ENCODE measurements at regions not wholly inside any gene's neighbourhood (a gene's known extent, or its start where the extent isn't known, plus 50 kb on each side); places are given as distances from the start of the nearest gene placed in this dataset.

DNA sequence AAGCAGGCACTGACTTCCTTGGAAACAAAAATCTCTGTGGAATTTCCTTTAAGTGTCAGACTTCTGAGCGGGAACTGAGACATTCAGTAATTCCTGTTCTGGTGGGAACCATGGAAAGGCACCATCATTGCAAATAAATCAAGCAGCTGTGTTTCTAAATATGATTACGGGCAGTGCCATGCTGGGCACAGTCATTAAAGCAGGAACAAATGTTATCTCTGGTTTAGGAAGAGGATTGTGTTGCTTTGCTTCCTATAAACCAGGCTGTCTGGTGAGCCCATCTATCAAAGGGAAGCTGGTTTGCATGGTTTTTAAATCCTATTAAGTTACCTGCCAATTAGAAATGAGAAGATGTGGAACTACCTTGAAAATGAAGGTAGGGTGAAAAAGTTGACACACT, 86.7 kb downstream of the EBLN2 start:
- no peak overlapping the region for H3K4me3 ChIP-seq (ENCODE audit: insufficient read depth, low read depth, low read length)
- no peak overlapping the region for H3K4ac ChIP-seq (ENCODE audit: low read depth, low read length)
- H3K9me1 ChIP-seq (ENCODE audit: insufficient read depth, low read length) = no peaks in the 10 kb centered on the region
- H4K8ac ChIP-seq (ENCODE audit: low read depth in 2 of 2, low read length in 2 of 2) = no peak overlapping the region
- no peak overlapping the region for H3K18ac ChIP-seq (ENCODE audit: low read depth, low read length)
- no peaks in the 10 kb centered on the region for H4K20me1 ChIP-seq (ENCODE audit: insufficient read depth, low read length)
- ATAC-seq (ENCODE audit: low read depth) (no peak), DNase-seq (no peak)
- no peak overlapping the region for H2AK5ac ChIP-seq (ENCODE audit: low read depth, low read length)
- H2BK120ac ChIP-seq (ENCODE audit: low read depth, low read length) = no peak overlapping the region
- CTCF ChIA-PET = no interaction called here
- no peak overlapping the region for H4K91ac ChIP-seq (ENCODE audit: insufficient read depth, low read depth, low read length)
- H2AFZ ChIP-seq (replicated peaks; ENCODE audit: low read length, poor library complexity) = no peak overlapping the region
- H2BK20ac ChIP-seq (ENCODE audit: low read depth, low read length) = no peak overlapping the region
- H3K36me3 ChIP-seq (ENCODE audit: control insufficient read depth, insufficient read depth, low read length) = no peaks in the 10 kb centered on the region
- H2AK9ac ChIP-seq (replicated peaks; ENCODE audit: low read depth, low read length, poor library complexity) = no peak overlapping the region
- no peak overlapping the region for H2BK5ac ChIP-seq (ENCODE audit: low read depth, low read length, poor library complexity, severe bottlenecking)
- TF ChIP-seq RAD21 (IDR thresholded peaks at IDR 0.05; ENCODE audit: low read length) (no peak), MAZ (IDR thresholded peaks at IDR 0.05; ENCODE audit: borderline replicate concordance, low read depth, low read length) (no peak), CHD1 (IDR thresholded peaks at IDR 0.05; ENCODE audit: low read depth, low read length) (no peak), BHLHE40 (IDR thresholded peaks at IDR 0.05; ENCODE audit: low read depth, low read length) (no peak), FOS (IDR thresholded peaks at IDR 0.05; ENCODE audit: low read depth, low read length) (no peak), SMC3 (IDR thresholded peaks at IDR 0.05; ENCODE audit: low read depth, low read length) (no peak), RFX5 (IDR thresholded peaks at IDR 0.05; ENCODE audit: low read depth, low read length) (no peak), RCOR1 (IDR thresholded peaks at IDR 0.05; ENCODE audit: insufficient replicate concordance, low read length) (no peak), MAFK (IDR thresholded peaks at IDR 0.05; ENCODE audit: low read depth, low read length) (no peak), POLR2A (IDR thresholded peaks at IDR 0.05; ENCODE audit: low read depth, low read length) (no peak), CEBPB (IDR thresholded peaks at IDR 0.05; ENCODE audit: low read depth, low read length) (no peak), MXI1 (IDR thresholded peaks at IDR 0.05; ENCODE audit: borderline replicate concordance, low read depth, low read length) (no peak), NFE2L2 (IDR thresholded peaks at IDR 0.05; ENCODE audit: low read depth, low read length) (no peak)
- TF ChIP-seq, protein P1, sequence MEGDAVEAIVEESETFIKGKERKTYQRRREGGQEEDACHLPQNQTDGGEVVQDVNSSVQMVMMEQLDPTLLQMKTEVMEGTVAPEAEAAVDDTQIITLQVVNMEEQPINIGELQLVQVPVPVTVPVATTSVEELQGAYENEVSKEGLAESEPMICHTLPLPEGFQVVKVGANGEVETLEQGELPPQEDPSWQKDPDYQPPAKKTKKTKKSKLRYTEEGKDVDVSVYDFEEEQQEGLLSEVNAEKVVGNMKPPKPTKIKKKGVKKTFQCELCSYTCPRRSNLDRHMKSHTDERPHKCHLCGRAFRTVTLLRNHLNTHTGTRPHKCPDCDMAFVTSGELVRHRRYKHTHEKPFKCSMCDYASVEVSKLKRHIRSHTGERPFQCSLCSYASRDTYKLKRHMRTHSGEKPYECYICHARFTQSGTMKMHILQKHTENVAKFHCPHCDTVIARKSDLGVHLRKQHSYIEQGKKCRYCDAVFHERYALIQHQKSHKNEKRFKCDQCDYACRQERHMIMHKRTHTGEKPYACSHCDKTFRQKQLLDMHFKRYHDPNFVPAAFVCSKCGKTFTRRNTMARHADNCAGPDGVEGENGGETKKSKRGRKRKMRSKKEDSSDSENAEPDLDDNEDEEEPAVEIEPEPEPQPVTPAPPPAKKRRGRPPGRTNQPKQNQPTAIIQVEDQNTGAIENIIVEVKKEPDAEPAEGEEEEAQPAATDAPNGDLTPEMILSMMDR (conservative IDR thresholded peaks at IDR 0.05; ENCODE audit: low read depth, low read length) = no peak
- TF ChIP-seq, protein P2, sequence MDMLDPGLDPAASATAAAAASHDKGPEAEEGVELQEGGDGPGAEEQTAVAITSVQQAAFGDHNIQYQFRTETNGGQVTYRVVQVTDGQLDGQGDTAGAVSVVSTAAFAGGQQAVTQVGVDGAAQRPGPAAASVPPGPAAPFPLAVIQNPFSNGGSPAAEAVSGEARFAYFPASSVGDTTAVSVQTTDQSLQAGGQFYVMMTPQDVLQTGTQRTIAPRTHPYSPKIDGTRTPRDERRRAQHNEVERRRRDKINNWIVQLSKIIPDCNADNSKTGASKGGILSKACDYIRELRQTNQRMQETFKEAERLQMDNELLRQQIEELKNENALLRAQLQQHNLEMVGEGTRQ (IDR thresholded peaks at IDR 0.05; ENCODE audit: low read depth, low read length) = no peak
- TF ChIP-seq, protein P3, sequence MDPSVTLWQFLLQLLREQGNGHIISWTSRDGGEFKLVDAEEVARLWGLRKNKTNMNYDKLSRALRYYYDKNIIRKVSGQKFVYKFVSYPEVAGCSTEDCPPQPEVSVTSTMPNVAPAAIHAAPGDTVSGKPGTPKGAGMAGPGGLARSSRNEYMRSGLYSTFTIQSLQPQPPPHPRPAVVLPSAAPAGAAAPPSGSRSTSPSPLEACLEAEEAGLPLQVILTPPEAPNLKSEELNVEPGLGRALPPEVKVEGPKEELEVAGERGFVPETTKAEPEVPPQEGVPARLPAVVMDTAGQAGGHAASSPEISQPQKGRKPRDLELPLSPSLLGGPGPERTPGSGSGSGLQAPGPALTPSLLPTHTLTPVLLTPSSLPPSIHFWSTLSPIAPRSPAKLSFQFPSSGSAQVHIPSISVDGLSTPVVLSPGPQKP (IDR thresholded peaks at IDR 0.05; ENCODE audit: borderline replicate concordance, low read depth, low read length) = no peak
- dilution Hi-C loops (cut with HindIII; ENCODE audit: low sequenced_read_pairs, unreplicated experiment) = no loop called here
- intact Hi-C loops (cut with micrococcal nuclease) = no loop called here
- no peak overlapping the region for H3K23ac ChIP-seq (ENCODE audit: low read depth, low read length)
- no peaks in the 10 kb centered on the region for H3K9me3 ChIP-seq (ENCODE audit: control insufficient read depth, insufficient read depth, low read length)
- no peaks in the 10 kb centered on the region for H3K79me1 ChIP-seq (ENCODE audit: low read depth in 1 of 2, low read length in 2 of 2)
- no peaks in the 10 kb centered on the region for H3K4me1 ChIP-seq (ENCODE audit: control insufficient read depth, insufficient read depth, low read length)
- BruUV-seq (replicated peaks) = no TSS peak
- POLR2A ChIA-PET (ENCODE audit: unreplicated experiment) = no interaction called here
- no peak overlapping the region for H3K56ac ChIP-seq (ENCODE audit: extremely low read depth, insufficient read depth, low read length)
- H3K14ac ChIP-seq (replicated peaks; ENCODE audit: low read depth, low read length) = no peak overlapping the region
- WGBS, 2 experiments (ENCODE audit: extremely low coverage in 2 of 2, insufficient read length in 1 of 2) = no CpG with 5 or more reads among the region's 2 CpGs
- in situ Hi-C loops (cut with MboI; ENCODE audit: low sequenced_read_pairs) = no loop called here
- H4K5ac ChIP-seq (ENCODE audit: low read depth, low read length) = no peak overlapping the region
- H2BK15ac ChIP-seq (ENCODE audit: low read depth, low read length) = no peak overlapping the region
- H3K9ac ChIP-seq (ENCODE audit: low read depth, low read length) = no peak overlapping the region
- no peak overlapping the region for H3K4me2 ChIP-seq (ENCODE audit: low read depth, low read length)
- no peak overlapping the region for H3K27ac ChIP-seq (ENCODE audit: insufficient read depth, low read length)
- H3K27me3 ChIP-seq (ENCODE audit: control insufficient read depth, insufficient read depth, low read length) = peaks cover 6% of the 10 kb centered on the region; the same call in 1 of the 2 replicates
